GM23338 (cell line): ENCODE measurements at regions not wholly inside any gene's neighbourhood (a gene's known extent, or its start where the extent isn't known, plus 50 kb on each side); places are given as distances from the start of the nearest gene placed in this dataset.

Experiments used
- ATAC-seq: fragments of 200-7000 bp; cut with Tn5 transposase; 3 replicates; pipeline ENCODE4 v1.9.1; 2020
- DNase-seq: peaks from one replicate; pipeline ENCODE4 v3.0.0-alpha.2; 2015; ENCODE audit warnings: low spot score
- H2AFZ ChIP-seq: fragments of 200-600 bp; sonication (generic); 2 replicates; pipeline ENCODE4 v1.8.0; 2016; ENCODE audit warnings: antibody characterized with exemption, mild to moderate bottlenecking, moderate library complexity
- H3F3A ChIP-seq: fragments of 200-600 bp; sonication (generic); replicated peaks from 2 replicates; pipeline ENCODE4 v1.8.0; 2017; ENCODE audit warnings: antibody characterized with exemption, mixed run types, low read depth
- H3K27ac ChIP-seq: fragments of 200-600 bp; sonication (generic); 2 replicates; pipeline ENCODE4 v1.6.1; 2016; ENCODE audit warnings: low read depth
- H3K27me3 ChIP-seq: fragments of 200-600 bp; sonication (generic); 2 replicates; pipeline ENCODE4 v1.8.0; 2016; ENCODE audit warnings: mild to moderate bottlenecking, mixed run types, moderate library complexity; ENCODE audit not compliant: insufficient read depth
- H3K36me3 ChIP-seq: fragments of 200-600 bp; sonication (generic); 2 replicates; pipeline ENCODE4 v1.8.0; 2016; ENCODE audit warnings: mild to moderate bottlenecking; ENCODE audit not compliant: insufficient read depth
- H3K4me1 ChIP-seq: fragments of 200-600 bp; sonication (generic); 2 replicates; pipeline ENCODE4 v1.8.0; 2016; ENCODE audit warnings: mild to moderate bottlenecking, moderate library complexity; ENCODE audit not compliant: insufficient read depth
- H3K4me2 ChIP-seq: fragments of 200-600 bp; sonication (generic); 2 replicates; pipeline ENCODE4 v1.7.1; 2017; ENCODE audit warnings: mixed run types
- H3K4me3 ChIP-seq: fragments of 200-600 bp; sonication (generic); 2 replicates; pipeline ENCODE4 v1.6.1; 2016; ENCODE audit warnings: mixed run types
- H3K79me2 ChIP-seq: fragments of 200-600 bp; sonication (generic); replicated peaks from 2 replicates; pipeline ENCODE4 v1.8.0; 2017; ENCODE audit warnings: mild to moderate bottlenecking; ENCODE audit not compliant: insufficient read depth
- H3K9me2 ChIP-seq: fragments of 200-600 bp; sonication (generic); 2 replicates; pipeline ENCODE4 v1.8.0; 2017; ENCODE audit not compliant: insufficient read depth
- H4K20me1 ChIP-seq: fragments of 200-600 bp; sonication (generic); replicated peaks from 2 replicates; pipeline ENCODE4 v1.8.0; 2017; ENCODE audit warnings: mild to moderate bottlenecking; ENCODE audit not compliant: insufficient read depth
- H3K27ac Mint-ChIP-seq: 2 replicates; pipeline ENCODE4 v1.8.0; 2020; ENCODE audit warnings: inconsistent platforms, mild to moderate bottlenecking, moderate library complexity, mixed read lengths
- H3K27me3 Mint-ChIP-seq: 3 replicates; pipeline ENCODE4 v1.8.0; 2022; ENCODE audit warnings: low read depth, mild to moderate bottlenecking, moderate library complexity, mixed read lengths, inconsistent platforms; ENCODE audit not compliant: insufficient read depth, poor library complexity
- H3K36me3 Mint-ChIP-seq: 3 replicates; pipeline ENCODE4 v1.8.0; 2021; ENCODE audit warnings: low read depth, mild to moderate bottlenecking, inconsistent platforms, moderate library complexity, mixed read lengths
- H3K4me1 Mint-ChIP-seq: 3 replicates; pipeline ENCODE4 v1.8.0; 2020; ENCODE audit warnings: mild to moderate bottlenecking, inconsistent platforms, mixed read lengths
- H3K4me3 Mint-ChIP-seq: 3 replicates; pipeline ENCODE4 v1.8.0; 2021; ENCODE audit warnings: moderate library complexity, mild to moderate bottlenecking, inconsistent platforms, mixed read lengths
- H3K9me3 Mint-ChIP-seq: 3 replicates; pipeline ENCODE4 v1.8.0; 2020; ENCODE audit warnings: moderate library complexity, mild to moderate bottlenecking, inconsistent platforms, mixed read lengths
- CREB1 ChIP-seq: fragments of 250-450 bp; sonication (Bioruptor Pico); IDR thresholded peaks from 2 replicates; pipeline ENCODE4 v1.5.0; 2020; ENCODE audit warnings: low read depth, mild to moderate bottlenecking, moderate library complexity
- EZH2 ChIP-seq: fragments of 200-600 bp; sonication (generic); IDR thresholded peaks from one replicate; pipeline ENCODE4 v1.8.0; 2017; ENCODE audit warnings: antibody characterized with exemption, mild to moderate bottlenecking, low read depth; ENCODE audit not compliant: unreplicated experiment
- EZH2phosphoT487 ChIP-seq: fragments of 200-600 bp; sonication (generic); IDR thresholded peaks from one replicate; pipeline ENCODE4 v1.8.1; 2018; ENCODE audit warnings: antibody characterized with exemption; ENCODE audit not compliant: unreplicated experiment
- JUNB ChIP-seq: IDR thresholded peaks from one replicate; pipeline ENCODE4 v1.6.1; 2016; ENCODE audit warnings: antibody characterized with exemption; ENCODE audit not compliant: unreplicated experiment
- NANOG ChIP-seq: IDR thresholded peaks from 2 replicates; pipeline ENCODE4 v1.6.1; 2016; ENCODE audit warnings: antibody characterized with exemption, borderline replicate concordance
- POLR2AphosphoS5 ChIP-seq: IDR thresholded peaks from 2 replicates; pipeline ENCODE4 v1.6.1; 2016; ENCODE audit warnings: antibody characterized with exemption, low read depth
- STAT1 ChIP-seq: IDR thresholded peaks from one replicate; pipeline ENCODE4 v1.6.1; 2016; ENCODE audit warnings: antibody characterized with exemption; ENCODE audit not compliant: unreplicated experiment
- ZNF114 ChIP-seq: fragments of 250-450 bp; sonication (Bioruptor Pico); IDR thresholded peaks from 2 replicates; pipeline ENCODE4 v1.5.0; 2020; ENCODE audit warnings: mild to moderate bottlenecking, moderate library complexity
- ZNF331 ChIP-seq: fragments of 250-450 bp; sonication (Bioruptor Pico); IDR thresholded peaks from 2 replicates; pipeline ENCODE4 v1.5.0; 2020; ENCODE audit warnings: low read depth, mild to moderate bottlenecking, moderate library complexity
- TF ChIP-seq, protein P1 (sequence below), 2 experiments: fragments of 200-600 bp in 1 of 2; sonication (generic) in 1 of 2; conservative IDR thresholded peaks; 2 replicates each; pipeline versions ENCODE4 v1.5.1 to v1.6.1; 2016 to 2017; ENCODE audit warnings: antibody characterized with exemption in 2 of 2, low read depth in 2 of 2, mild to moderate bottlenecking in 2 of 2, moderate library complexity in 1 of 2
- TF ChIP-seq, protein P2 (sequence below): IDR thresholded peaks from one replicate; pipeline ENCODE4 v1.6.1; 2018; ENCODE audit warnings: antibody characterized with exemption; ENCODE audit not compliant: unreplicated experiment
- TF ChIP-seq, protein P3 (sequence below): IDR thresholded peaks from 2 replicates; pipeline ENCODE4 v1.6.1; 2016; ENCODE audit warnings: antibody characterized with exemption
- TF ChIP-seq, protein P4 (sequence below): fragments of 250-450 bp; sonication (Bioruptor Pico); IDR thresholded peaks from 2 replicates; pipeline ENCODE4 v1.5.0; 2020; ENCODE audit warnings: mild to moderate bottlenecking, moderate library complexity

DNA sequence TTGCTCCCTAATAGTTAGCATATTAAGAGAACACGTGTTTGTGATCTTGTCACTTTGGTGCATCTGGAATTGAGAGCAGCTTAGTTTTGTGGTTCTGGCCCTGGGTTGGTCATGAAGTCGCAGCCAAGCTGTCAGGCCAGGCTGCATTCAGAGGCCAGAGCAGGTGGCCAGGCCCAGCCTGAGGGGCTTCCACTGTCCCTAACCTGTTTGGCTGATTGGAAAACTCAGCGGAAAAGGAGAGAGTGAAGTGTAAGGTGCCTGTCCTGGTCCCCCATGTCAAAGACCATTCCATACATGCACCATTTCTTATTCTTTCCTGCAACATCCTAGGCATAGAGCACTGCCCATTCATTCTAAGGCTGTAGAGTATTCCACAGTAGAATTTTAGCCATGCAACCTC is 111.5 kb upstream of the IGLL5 start:
- peaks cover 42% of the 10 kb centered on the region for H3K27me3 Mint-ChIP-seq
- H3K9me3 Mint-ChIP-seq: no peaks in the 10 kb centered on the region

More for the DNA sequence above, 111.5 kb upstream of the IGLL5 start:
- no peak for TF ChIP-seq ZNF114 (CRISPR knock-in tag)
- no peak for TF ChIP-seq POLR2AphosphoS5
- no peak for TF ChIP-seq JUNB
- TF ChIP-seq STAT1: no peak
- no peak for TF ChIP-seq ZNF331
- TF ChIP-seq CREB1: no peak
- TF ChIP-seq, protein P1, sequence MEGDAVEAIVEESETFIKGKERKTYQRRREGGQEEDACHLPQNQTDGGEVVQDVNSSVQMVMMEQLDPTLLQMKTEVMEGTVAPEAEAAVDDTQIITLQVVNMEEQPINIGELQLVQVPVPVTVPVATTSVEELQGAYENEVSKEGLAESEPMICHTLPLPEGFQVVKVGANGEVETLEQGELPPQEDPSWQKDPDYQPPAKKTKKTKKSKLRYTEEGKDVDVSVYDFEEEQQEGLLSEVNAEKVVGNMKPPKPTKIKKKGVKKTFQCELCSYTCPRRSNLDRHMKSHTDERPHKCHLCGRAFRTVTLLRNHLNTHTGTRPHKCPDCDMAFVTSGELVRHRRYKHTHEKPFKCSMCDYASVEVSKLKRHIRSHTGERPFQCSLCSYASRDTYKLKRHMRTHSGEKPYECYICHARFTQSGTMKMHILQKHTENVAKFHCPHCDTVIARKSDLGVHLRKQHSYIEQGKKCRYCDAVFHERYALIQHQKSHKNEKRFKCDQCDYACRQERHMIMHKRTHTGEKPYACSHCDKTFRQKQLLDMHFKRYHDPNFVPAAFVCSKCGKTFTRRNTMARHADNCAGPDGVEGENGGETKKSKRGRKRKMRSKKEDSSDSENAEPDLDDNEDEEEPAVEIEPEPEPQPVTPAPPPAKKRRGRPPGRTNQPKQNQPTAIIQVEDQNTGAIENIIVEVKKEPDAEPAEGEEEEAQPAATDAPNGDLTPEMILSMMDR (conservative IDR thresholded peaks at IDR 0.05; ENCODE audit: low read depth in 2 of 2): no peak
- no peak for TF ChIP-seq EZH2phosphoT487
- no peak for TF ChIP-seq NANOG
- TF ChIP-seq, protein P2, sequence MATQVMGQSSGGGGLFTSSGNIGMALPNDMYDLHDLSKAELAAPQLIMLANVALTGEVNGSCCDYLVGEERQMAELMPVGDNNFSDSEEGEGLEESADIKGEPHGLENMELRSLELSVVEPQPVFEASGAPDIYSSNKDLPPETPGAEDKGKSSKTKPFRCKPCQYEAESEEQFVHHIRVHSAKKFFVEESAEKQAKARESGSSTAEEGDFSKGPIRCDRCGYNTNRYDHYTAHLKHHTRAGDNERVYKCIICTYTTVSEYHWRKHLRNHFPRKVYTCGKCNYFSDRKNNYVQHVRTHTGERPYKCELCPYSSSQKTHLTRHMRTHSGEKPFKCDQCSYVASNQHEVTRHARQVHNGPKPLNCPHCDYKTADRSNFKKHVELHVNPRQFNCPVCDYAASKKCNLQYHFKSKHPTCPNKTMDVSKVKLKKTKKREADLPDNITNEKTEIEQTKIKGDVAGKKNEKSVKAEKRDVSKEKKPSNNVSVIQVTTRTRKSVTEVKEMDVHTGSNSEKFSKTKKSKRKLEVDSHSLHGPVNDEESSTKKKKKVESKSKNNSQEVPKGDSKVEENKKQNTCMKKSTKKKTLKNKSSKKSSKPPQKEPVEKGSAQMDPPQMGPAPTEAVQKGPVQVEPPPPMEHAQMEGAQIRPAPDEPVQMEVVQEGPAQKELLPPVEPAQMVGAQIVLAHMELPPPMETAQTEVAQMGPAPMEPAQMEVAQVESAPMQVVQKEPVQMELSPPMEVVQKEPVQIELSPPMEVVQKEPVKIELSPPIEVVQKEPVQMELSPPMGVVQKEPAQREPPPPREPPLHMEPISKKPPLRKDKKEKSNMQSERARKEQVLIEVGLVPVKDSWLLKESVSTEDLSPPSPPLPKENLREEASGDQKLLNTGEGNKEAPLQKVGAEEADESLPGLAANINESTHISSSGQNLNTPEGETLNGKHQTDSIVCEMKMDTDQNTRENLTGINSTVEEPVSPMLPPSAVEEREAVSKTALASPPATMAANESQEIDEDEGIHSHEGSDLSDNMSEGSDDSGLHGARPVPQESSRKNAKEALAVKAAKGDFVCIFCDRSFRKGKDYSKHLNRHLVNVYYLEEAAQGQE: no peak
- TF ChIP-seq, protein P3, sequence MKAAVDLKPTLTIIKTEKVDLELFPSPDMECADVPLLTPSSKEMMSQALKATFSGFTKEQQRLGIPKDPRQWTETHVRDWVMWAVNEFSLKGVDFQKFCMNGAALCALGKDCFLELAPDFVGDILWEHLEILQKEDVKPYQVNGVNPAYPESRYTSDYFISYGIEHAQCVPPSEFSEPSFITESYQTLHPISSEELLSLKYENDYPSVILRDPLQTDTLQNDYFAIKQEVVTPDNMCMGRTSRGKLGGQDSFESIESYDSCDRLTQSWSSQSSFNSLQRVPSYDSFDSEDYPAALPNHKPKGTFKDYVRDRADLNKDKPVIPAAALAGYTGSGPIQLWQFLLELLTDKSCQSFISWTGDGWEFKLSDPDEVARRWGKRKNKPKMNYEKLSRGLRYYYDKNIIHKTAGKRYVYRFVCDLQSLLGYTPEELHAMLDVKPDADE: no peak
- TF ChIP-seq, protein P4, sequence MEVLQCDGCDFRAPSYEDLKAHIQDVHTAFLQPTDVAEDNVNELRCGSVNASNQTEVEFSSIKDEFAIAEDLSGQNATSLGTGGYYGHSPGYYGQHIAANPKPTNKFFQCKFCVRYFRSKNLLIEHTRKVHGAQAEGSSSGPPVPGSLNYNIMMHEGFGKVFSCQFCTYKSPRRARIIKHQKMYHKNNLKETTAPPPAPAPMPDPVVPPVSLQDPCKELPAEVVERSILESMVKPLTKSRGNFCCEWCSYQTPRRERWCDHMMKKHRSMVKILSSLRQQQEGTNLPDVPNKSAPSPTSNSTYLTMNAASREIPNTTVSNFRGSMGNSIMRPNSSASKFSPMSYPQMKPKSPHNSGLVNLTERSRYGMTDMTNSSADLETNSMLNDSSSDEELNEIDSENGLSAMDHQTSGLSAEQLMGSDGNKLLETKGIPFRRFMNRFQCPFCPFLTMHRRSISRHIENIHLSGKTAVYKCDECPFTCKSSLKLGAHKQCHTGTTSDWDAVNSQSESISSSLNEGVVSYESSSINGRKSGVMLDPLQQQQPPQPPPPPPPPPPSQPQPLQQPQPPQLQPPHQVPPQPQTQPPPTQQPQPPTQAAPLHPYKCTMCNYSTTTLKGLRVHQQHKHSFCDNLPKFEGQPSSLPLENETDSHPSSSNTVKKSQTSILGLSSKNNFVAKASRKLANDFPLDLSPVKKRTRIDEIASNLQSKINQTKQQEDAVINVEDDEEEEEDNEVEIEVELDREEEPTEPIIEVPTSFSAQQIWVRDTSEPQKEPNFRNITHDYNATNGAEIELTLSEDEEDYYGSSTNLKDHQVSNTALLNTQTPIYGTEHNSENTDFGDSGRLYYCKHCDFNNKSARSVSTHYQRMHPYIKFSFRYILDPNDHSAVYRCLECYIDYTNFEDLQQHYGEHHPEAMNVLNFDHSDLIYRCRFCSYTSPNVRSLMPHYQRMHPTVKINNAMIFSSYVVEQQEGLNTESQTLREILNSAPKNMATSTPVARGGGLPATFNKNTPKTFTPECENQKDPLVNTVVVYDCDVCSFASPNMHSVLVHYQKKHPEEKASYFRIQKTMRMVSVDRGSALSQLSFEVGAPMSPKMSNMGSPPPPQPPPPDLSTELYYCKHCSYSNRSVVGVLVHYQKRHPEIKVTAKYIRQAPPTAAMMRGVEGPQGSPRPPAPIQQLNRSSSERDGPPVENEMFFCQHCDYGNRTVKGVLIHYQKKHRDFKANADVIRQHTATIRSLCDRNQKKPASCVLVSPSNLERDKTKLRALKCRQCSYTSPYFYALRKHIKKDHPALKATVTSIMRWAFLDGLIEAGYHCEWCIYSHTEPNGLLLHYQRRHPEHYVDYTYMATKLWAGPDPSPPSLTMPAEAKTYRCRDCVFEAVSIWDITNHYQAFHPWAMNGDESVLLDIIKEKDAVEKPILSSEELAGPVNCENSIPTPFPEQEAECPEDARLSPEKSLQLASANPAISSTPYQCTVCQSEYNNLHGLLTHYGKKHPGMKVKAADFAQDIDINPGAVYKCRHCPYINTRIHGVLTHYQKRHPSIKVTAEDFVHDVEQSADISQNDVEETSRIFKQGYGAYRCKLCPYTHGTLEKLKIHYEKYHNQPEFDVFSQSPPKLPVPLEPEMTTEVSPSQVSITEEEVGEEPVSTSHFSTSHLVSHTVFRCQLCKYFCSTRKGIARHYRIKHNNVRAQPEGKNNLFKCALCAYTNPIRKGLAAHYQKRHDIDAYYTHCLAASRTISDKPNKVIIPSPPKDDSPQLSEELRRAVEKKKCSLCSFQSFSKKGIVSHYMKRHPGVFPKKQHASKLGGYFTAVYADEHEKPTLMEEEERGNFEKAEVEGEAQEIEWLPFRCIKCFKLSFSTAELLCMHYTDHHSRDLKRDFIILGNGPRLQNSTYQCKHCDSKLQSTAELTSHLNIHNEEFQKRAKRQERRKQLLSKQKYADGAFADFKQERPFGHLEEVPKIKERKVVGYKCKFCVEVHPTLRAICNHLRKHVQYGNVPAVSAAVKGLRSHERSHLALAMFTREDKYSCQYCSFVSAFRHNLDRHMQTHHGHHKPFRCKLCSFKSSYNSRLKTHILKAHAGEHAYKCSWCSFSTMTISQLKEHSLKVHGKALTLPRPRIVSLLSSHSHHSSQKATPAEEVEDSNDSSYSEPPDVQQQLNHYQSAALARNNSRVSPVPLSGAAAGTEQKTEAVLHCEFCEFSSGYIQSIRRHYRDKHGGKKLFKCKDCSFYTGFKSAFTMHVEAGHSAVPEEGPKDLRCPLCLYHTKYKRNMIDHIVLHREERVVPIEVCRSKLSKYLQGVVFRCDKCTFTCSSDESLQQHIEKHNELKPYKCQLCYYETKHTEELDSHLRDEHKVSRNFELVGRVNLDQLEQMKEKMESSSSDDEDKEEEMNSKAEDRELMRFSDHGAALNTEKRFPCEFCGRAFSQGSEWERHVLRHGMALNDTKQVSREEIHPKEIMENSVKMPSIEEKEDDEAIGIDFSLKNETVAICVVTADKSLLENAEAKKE (CRISPR knock-in tag): no peak
- TF ChIP-seq EZH2: no peak
- Histone ChIP-seq H3K4me2 (no peak overlapping the region), H2AFZ (no peak overlapping the region), H3K27ac (no peak overlapping the region), H4K20me1 (no peaks in the 10 kb centered on the region), H3K79me2 (no peaks in the 10 kb centered on the region), H3K36me3 (no peaks in the 10 kb centered on the region), H3F3A (no peaks in the 10 kb centered on the region), H3K4me3 (no peak overlapping the region), H3K27me3 (peaks cover 98% of the 10 kb centered on the region), H3K4me1 (no peaks in the 10 kb centered on the region), H3K9me2 (no peaks in the 10 kb centered on the region)
- Mint-ChIP-seq H3K4me1 (no peaks in the 10 kb centered on the region), H3K36me3 (no peaks in the 10 kb centered on the region), H3K4me3 (no peak overlapping the region), H3K27ac (no peak overlapping the region)
- ATAC-seq (no peak), DNase-seq (no peak)
